ENCODE measurements at regions not wholly inside any gene's neighbourhood (a gene's known extent, or its start where the extent isn't known, plus 50 kb on each side); places are given as distances from the start of the nearest gene placed in this dataset.

- no peak overlapping the region for H3K4me3 ChIP-seq (replicated peaks; ENCODE audit: low read depth, low read length)
- DNase-seq (ENCODE audit: extremely low read depth, low read depth), result no peak
- TF ChIP-seq CTCF (IDR thresholded peaks at IDR 0.05; ENCODE audit: low read depth, low read length, missing control alignments), result no peak
Measured at GRCh38 chr5:9692576-9692975, 62.4 kb upstream of the TAS2R1 start.

DNA sequence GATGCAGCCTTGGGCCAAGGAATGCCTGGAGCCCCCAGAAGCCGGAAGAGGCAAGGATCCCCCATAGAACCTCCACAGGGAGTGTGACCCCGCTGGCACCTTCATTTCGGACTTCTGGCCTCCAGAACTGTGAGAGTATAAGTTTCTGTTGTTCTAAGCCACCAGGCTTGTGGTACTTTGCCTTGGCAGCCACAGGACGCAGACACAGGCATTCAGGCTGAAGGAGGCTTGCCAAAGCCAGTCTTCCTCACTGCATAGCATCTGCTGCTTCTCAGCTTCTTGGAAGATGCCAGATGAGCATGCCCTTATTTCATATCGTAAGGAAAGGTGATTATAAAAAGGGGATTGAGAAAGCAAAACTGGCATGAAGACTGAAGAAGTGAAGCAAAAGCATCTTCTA lies 61.1 kb upstream of the TAS2R1 start:
- no peak for TF ChIP-seq CTCF (IDR thresholded peaks at IDR 0.05; ENCODE audit: low read depth, low read length, missing control alignments)
- no peak for DNase-seq (ENCODE audit: extremely low read depth, low read depth)
- no peak overlapping the region for H3K4me3 ChIP-seq (replicated peaks; ENCODE audit: low read depth, low read length)

DNA sequence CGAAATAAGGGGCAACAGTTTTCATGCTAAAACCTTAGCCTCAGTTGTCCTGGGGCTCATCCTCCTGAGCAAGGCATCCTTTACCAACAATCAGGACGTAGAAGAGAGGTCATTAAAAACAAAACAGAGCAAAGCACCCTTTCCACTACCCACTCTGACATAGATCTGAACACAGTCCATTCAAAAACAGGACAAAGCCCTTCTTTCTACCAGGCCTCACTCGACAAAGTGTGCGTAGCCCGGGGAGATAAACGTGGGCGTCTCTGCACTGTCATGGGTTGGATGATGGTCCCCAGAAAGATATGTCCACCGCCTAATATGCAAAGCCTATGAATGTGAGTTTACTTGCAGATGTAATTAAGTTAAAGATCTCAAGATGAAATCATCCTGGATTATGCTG lies 60.6 kb upstream of the TAS2R1 start:
- no peak for TF ChIP-seq CTCF (IDR thresholded peaks at IDR 0.05; ENCODE audit: low read depth, low read length, missing control alignments)
- no peak for DNase-seq (ENCODE audit: extremely low read depth, low read depth)
- no peak overlapping the region for H3K4me3 ChIP-seq (replicated peaks; ENCODE audit: low read depth, low read length)

DNA sequence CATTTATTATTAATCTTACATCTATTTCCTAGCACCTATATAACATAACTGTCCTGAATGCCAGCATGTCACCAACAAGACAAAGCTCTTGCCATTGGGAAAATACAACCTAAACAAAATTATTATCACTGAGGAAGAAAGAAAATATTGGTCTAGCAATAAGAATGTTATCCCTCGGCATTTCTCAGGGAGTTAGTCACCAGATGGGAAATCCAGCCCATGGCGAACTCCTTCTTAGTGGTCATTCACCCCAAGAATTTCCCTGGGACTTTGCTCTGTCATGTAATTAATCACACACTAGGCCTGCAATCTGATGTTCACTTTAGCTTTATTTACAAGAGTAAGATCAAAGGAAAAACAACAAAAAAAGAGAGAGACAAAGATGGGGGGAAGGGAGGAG lies 56.1 kb upstream of the TAS2R1 start:
- no peak for TF ChIP-seq CTCF (IDR thresholded peaks at IDR 0.05; ENCODE audit: low read depth, low read length, missing control alignments)
- no peak overlapping the region for H3K4me3 ChIP-seq (replicated peaks; ENCODE audit: low read depth, low read length)
- peak; percentile 11 for DNase-seq (ENCODE audit: extremely low read depth, low read depth)

DNA sequence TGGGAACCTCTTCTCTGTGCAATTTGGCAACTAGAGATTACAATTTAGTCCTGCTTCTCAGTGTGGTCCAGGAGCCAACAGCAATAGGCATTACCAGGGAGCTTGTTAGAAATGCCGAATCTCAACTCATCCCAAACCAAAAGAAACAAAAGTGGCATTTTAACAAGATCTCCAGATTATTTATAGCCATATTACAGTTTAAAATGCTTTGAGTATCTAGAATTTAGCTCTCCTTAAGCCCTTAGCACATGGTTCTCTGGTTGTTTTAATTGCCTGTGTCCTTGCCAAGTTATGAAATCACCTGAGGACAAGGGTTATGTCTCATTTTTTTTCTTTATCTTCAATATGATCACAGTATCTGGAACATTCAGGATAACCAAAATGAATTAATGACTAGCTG lies 51.6 kb upstream of the TAS2R1 start:
- no peak overlapping the region for H3K4me3 ChIP-seq (replicated peaks; ENCODE audit: low read depth, low read length)
- no peak for TF ChIP-seq CTCF (IDR thresholded peaks at IDR 0.05; ENCODE audit: low read depth, low read length, missing control alignments)
- DNase-seq (ENCODE audit: extremely low read depth, low read depth), result no peak
